Spleen (tissue), 7 donors: ENCODE measurements at regions not wholly inside any gene's neighbourhood (a gene's known extent, or its start where the extent isn't known, plus 50 kb on each side); places are given as distances from the start of the nearest gene placed in this dataset.
"Not testable (repeated sequence)": the region's sequence is repeated elsewhere in the genome, so short reads cannot be mapped to it uniquely, and the experiment has no call there.

Experiments used
- POLR2A ChIP-seq, 3 donors: fragments of 450-650 bp; IDR thresholded peaks; one replicate each; pipeline ENCODE4 v1.5.1; 2017; ENCODE audit warnings: antibody characterized with exemption in 3 of 3, mild to moderate bottlenecking in 1 of 3
- POLR2AphosphoS5 ChIP-seq, 3 donors: sonication (generic); formaldehyde crosslinking; IDR thresholded peaks; one replicate each; pipeline ENCODE4 v1.5.1; 2017; ENCODE audit warnings: antibody characterized with exemption in 3 of 3
- TF ChIP-seq, protein P1 (sequence below), 11 experiments: fragments of 200-600 bp in 7 of 11; fragments of 450-650 bp in 4 of 11; sonication (generic) in 4 of 11; IDR thresholded peaks in 8 of 11; conservative IDR thresholded peaks in 3 of 11; 1 replicate in 7 of 11; 2 replicates in 4 of 11; pipeline versions ENCODE4 v1.4.0 to v1.8.0; 2016 to 2021; ENCODE audit warnings: antibody characterized with exemption in 11 of 11, inconsistent platforms in 4 of 11, mild to moderate bottlenecking in 1 of 11
- donor health status: DM: no; HTN: no; CAD: no; lungs with moderate emphysema.
- donor health status: DM: no; HTN: no; CAD: no.
- donor health status: DM: no; HTN: no; CAD: no.

DNA sequence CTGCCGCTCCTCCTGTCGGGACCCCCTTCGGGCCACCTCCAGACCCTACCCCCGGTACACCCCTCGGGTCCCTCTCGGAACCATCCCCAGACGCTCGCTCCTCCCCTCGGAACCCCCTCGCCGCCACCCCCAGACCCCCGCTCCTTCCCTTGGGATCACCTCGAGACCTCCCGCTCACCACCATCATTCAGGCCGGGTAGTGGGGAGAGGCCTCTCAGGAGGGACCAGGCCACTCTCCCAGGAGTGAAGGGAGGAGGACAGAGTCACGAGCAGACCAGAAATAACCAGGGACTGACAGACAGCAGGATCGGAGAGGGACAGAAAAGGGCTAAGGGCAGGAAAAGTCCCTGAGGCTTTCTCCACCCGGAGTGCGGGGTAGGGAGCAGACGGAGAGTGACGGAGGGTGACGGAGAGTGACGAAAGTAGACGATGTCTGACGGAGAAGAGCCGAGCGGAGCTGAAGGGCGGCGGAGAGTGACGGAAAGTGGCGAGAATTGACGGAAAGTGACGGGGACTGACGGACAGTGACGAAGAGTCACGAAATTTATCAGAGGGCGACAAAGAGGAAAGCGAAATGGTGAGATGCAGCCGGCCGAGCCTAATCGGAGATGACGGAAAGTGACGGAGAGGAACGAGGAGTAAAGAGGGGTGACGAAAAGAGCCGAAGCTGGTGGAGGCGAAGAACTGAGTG, 54.6 kb upstream of the PLCXD1 start:
- TF ChIP-seq, protein P1, sequence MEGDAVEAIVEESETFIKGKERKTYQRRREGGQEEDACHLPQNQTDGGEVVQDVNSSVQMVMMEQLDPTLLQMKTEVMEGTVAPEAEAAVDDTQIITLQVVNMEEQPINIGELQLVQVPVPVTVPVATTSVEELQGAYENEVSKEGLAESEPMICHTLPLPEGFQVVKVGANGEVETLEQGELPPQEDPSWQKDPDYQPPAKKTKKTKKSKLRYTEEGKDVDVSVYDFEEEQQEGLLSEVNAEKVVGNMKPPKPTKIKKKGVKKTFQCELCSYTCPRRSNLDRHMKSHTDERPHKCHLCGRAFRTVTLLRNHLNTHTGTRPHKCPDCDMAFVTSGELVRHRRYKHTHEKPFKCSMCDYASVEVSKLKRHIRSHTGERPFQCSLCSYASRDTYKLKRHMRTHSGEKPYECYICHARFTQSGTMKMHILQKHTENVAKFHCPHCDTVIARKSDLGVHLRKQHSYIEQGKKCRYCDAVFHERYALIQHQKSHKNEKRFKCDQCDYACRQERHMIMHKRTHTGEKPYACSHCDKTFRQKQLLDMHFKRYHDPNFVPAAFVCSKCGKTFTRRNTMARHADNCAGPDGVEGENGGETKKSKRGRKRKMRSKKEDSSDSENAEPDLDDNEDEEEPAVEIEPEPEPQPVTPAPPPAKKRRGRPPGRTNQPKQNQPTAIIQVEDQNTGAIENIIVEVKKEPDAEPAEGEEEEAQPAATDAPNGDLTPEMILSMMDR (IDR thresholded peaks at IDR 0.05 in 8 of 11, conservative IDR thresholded peaks at IDR 0.05 in 3 of 11) = not testable (repeated sequence)
- TF ChIP-seq POLR2AphosphoS5, POLR2A (IDR thresholded peaks at IDR 0.05): not testable (repeated sequence)
